SK-N-SH treated with all-trans-retinoic acid at 6 μM for 48 hours (cell line): ENCODE measurements at regions not wholly inside any gene's neighbourhood (a gene's known extent, or its start where the extent isn't known, plus 50 kb on each side); places are given as distances from the start of the nearest gene placed in this dataset.

Source experiments
- ARNTL ChIP-seq: fragments of 450-650 bp; formaldehyde crosslinking; IDR thresholded peaks from 2 replicates; pipeline ENCODE4 v1.5.0; 2020; ENCODE audit warnings: low read depth, mild to moderate bottlenecking, moderate library complexity, borderline replicate concordance
- BACH2 ChIP-seq: fragments of 250-450 bp; sonication (Bioruptor Pico); IDR thresholded peaks from 2 replicates; pipeline ENCODE4 v1.9.0; 2021; ENCODE audit warnings: mild to moderate bottlenecking, borderline replicate concordance
- GLIS3 ChIP-seq: fragments of 250-450 bp; sonication (Bioruptor Pico); IDR thresholded peaks from 2 replicates; pipeline ENCODE4 v1.5.0; 2020; ENCODE audit warnings: mild to moderate bottlenecking, moderate library complexity
- PATZ1 ChIP-seq: fragments of 250-450 bp; sonication (Bioruptor Pico); IDR thresholded peaks from 2 replicates; pipeline ENCODE4 v1.8.0; 2020; ENCODE audit warnings: mild to moderate bottlenecking, moderate library complexity, borderline replicate concordance
- POU6F1 ChIP-seq: fragments of 250-450 bp; sonication (Bioruptor Pico); IDR thresholded peaks from 2 replicates; pipeline ENCODE4 v1.8.0; 2021; ENCODE audit warnings: low read depth, mild to moderate bottlenecking, moderate library complexity, borderline replicate concordance
- PPARA ChIP-seq: fragments of 250-450 bp; sonication (Bioruptor Pico); IDR thresholded peaks from 2 replicates; pipeline ENCODE4 v1.5.0; 2020; ENCODE audit warnings: mild to moderate bottlenecking, borderline replicate concordance
- RARB ChIP-seq: fragments of 250-450 bp; sonication (Bioruptor Pico); IDR thresholded peaks from 2 replicates; pipeline ENCODE4 v1.8.0; 2021; ENCODE audit warnings: mild to moderate bottlenecking, moderate library complexity
- ZFP30 ChIP-seq: fragments of 450-650 bp; formaldehyde crosslinking; IDR thresholded peaks from 2 replicates; pipeline ENCODE4 v1.5.0; 2022; ENCODE audit warnings: mild to moderate bottlenecking, moderate library complexity
- ZNF565 ChIP-seq: fragments of 450-650 bp; formaldehyde crosslinking; conservative IDR thresholded peaks from 2 replicates; pipeline ENCODE4 v1.5.0; 2020; ENCODE audit warnings: low read depth, mild to moderate bottlenecking, moderate library complexity
- TF ChIP-seq, protein P1 (sequence below): fragments of 250-450 bp; sonication (Bioruptor Pico); IDR thresholded peaks from 2 replicates; pipeline ENCODE4 v1.5.1; 2020; ENCODE audit warnings: low read depth, mild to moderate bottlenecking, moderate library complexity
- TF ChIP-seq, protein P2 (sequence below): fragments of 250-450 bp; sonication (Bioruptor Pico); IDR thresholded peaks from 2 replicates; pipeline ENCODE4 v1.5.1; 2021; ENCODE audit warnings: mild to moderate bottlenecking, moderate library complexity

- TF ChIP-seq, protein P1, sequence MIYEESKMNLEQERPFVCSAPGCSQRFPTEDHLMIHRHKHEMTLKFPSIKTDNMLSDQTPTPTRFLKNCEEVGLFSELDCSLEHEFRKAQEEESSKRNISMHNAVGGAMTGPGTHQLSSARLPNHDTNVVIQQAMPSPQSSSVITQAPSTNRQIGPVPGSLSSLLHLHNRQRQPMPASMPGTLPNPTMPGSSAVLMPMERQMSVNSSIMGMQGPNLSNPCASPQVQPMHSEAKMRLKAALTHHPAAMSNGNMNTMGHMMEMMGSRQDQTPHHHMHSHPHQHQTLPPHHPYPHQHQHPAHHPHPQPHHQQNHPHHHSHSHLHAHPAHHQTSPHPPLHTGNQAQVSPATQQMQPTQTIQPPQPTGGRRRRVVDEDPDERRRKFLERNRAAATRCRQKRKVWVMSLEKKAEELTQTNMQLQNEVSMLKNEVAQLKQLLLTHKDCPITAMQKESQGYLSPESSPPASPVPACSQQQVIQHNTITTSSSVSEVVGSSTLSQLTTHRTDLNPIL (CRISPR knock-in tag) = no peak
- TF ChIP-seq ZNF565 (CRISPR knock-in tag) (no peak), ARNTL (no peak), GLIS3 (CRISPR knock-in tag) (no peak), PPARA (CRISPR knock-in tag) (no peak), PATZ1 (CRISPR knock-in tag) (no peak), POU6F1 (CRISPR knock-in tag) (no peak), ZFP30 (CRISPR knock-in tag) (no peak), BACH2 (CRISPR knock-in tag) (no peak), RARB (CRISPR knock-in tag) (no peak)
- TF ChIP-seq, protein P2, sequence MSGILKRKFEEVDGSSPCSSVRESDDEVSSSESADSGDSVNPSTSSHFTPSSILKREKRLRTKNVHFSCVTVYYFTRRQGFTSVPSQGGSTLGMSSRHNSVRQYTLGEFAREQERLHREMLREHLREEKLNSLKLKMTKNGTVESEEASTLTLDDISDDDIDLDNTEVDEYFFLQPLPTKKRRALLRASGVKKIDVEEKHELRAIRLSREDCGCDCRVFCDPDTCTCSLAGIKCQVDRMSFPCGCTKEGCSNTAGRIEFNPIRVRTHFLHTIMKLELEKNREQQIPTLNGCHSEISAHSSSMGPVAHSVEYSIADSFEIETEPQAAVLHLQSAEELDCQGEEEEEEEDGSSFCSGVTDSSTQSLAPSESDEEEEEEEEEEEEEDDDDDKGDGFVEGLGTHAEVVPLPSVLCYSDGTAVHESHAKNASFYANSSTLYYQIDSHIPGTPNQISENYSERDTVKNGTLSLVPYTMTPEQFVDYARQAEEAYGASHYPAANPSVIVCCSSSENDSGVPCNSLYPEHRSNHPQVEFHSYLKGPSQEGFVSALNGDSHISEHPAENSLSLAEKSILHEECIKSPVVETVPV (CRISPR knock-in tag) = no peak
Measured at GRCh38 chr6:54768494-54768893, 78.1 kb upstream of the FAM83B start.
